ENCODE measurements at regions not wholly inside any gene's neighbourhood (a gene's known extent, or its start where the extent isn't known, plus 50 kb on each side); places are given as distances from the start of the nearest gene placed in this dataset.

GRCh38 chr18:6558446-6559156 is 143.9 kb upstream of the L3MBTL4 start:
- TF ChIP-seq CTCF (IDR thresholded peaks at IDR 0.05; ENCODE audit: low read length) (no peak), EZH2 (IDR thresholded peaks at IDR 0.05; ENCODE audit: borderline replicate concordance, low read length) (no peak)

Measured in OCI-LY1 (cell line).